GM19193 (cell line): ENCODE measurements at regions not wholly inside any gene's neighbourhood (a gene's known extent, or its start where the extent isn't known, plus 50 kb on each side); places are given as distances from the start of the nearest gene placed in this dataset.

Experiments used
- POLR2A ChIP-seq: IDR thresholded peaks from 4 replicates; pipeline ENCODE4 v1.6.1; 2011; ENCODE audit not compliant: insufficient read depth, insufficient read length; ENCODE audit errors: extremely low read depth

GRCh38 chr12:126608607-126609175, 1543.5 kb downstream of the AACS start:
- no peak for TF ChIP-seq POLR2A

- no peak for TF ChIP-seq POLR2A
These were observed 1551.2 kb downstream of the AACS start for GRCh38 chr12:126616441-126616840.

GRCh38 chr12:126617312-126617711, 1552.1 kb downstream of the AACS start:
- TF ChIP-seq POLR2A = no peak

GRCh38 chr12:126627596-126627995, 1562.4 kb downstream of the AACS start:
- no peak for TF ChIP-seq POLR2A

- no peak for TF ChIP-seq POLR2A
These were observed 1571.6 kb downstream of the AACS start for GRCh38 chr12:126636821-126637220.

GRCh38 chr12:126644236-126645020, 1579.2 kb downstream of the AACS start:
- TF ChIP-seq POLR2A = no peak

GRCh38 chr12:126648074-126648473, 1582.8 kb downstream of the AACS start:
- TF ChIP-seq POLR2A = no peak

GRCh38 chr12:126651133-126651532, 1585.9 kb downstream of the AACS start:
- TF ChIP-seq POLR2A = no peak

GRCh38 chr12:126663304-126664094, 1598.3 kb downstream of the AACS start:
- no peak for TF ChIP-seq POLR2A

GRCh38 chr12:126667339-126667738, 1599.6 kb upstream of the TMEM132C start:
- TF ChIP-seq POLR2A = no peak

GRCh38 chr12:126668538-126668937, 1598.4 kb upstream of the TMEM132C start:
- TF ChIP-seq POLR2A = no peak

- TF ChIP-seq POLR2A = no peak
These were observed 1598.0 kb upstream of the TMEM132C start for GRCh38 chr12:126668961-126669360.

- no peak for TF ChIP-seq POLR2A
These were observed 1590.5 kb upstream of the TMEM132C start for GRCh38 chr12:126676434-126676833.

- no peak for TF ChIP-seq POLR2A
These were observed 1585.3 kb upstream of the TMEM132C start for GRCh38 chr12:126681676-126682075.

- no peak for TF ChIP-seq POLR2A
These were observed 1582.3 kb upstream of the TMEM132C start for GRCh38 chr12:126684703-126685102.

- TF ChIP-seq POLR2A = no peak
These were observed 1581.3 kb upstream of the TMEM132C start for GRCh38 chr12:126685636-126686035.

GRCh38 chr12:126688556-126688955, 1578.4 kb upstream of the TMEM132C start:
- TF ChIP-seq POLR2A = no peak

- TF ChIP-seq POLR2A = no peak
These were observed 1566.9 kb upstream of the TMEM132C start for GRCh38 chr12:126700096-126700495.
